Upper lobe of right lung (tissue), 1 donor: ENCODE measurements at regions not wholly inside any gene's neighbourhood (a gene's known extent, or its start where the extent isn't known, plus 50 kb on each side); places are given as distances from the start of the nearest gene placed in this dataset.

ENCODE experiments used
- ATAC-seq: fragments of 200-7000 bp; cut with Tn5 transposase; one replicate; pipeline ENCODE4 v1.9.1; 2020; ENCODE audit warnings: mild to moderate bottlenecking, moderate library complexity
- DNase-seq: peaks from one replicate; pipeline ENCODE4 v3.0.0-alpha.2; 2020
- H3K27ac ChIP-seq: fragments of 200-600 bp; one replicate; pipeline ENCODE4 v1.8.0; 2022
- H3K27me3 ChIP-seq: fragments of 200-600 bp; one replicate; pipeline ENCODE4 v1.8.0; 2022; ENCODE audit warnings: mild to moderate bottlenecking
- H3K36me3 ChIP-seq: fragments of 200-600 bp; one replicate; pipeline ENCODE4 v1.8.0; 2022
- H3K4me1 ChIP-seq: fragments of 200-600 bp; one replicate; pipeline ENCODE4 v1.8.0; 2022
- H3K4me3 ChIP-seq: fragments of 200-600 bp; one replicate; pipeline ENCODE4 v1.8.0; 2022; ENCODE audit warnings: mild to moderate bottlenecking
- H3K9me3 ChIP-seq: fragments of 200-600 bp; one replicate; pipeline ENCODE4 v1.8.0; 2022
- intact Hi-C: fragments of 100-400 bp; cut with DNase I; formaldehyde crosslinking; loops from one replicate; pipeline ENCODE4 v1.11.0; 2022
- TF ChIP-seq, protein P1 (sequence below): fragments of 200-600 bp; IDR thresholded peaks from one replicate; pipeline ENCODE4 v1.8.0; 2022; ENCODE audit warnings: antibody characterized with exemption
- donor health status: DM: no; HTN: yes; CAD: no; lungs with severe emphysema.

- peak; percentile 45 for DNase-seq
- H3K36me3 ChIP-seq, result no peaks in the 10 kb centered on the region
- no peaks in the 10 kb centered on the region for H3K9me3 ChIP-seq
- no peak overlapping the region for H3K27ac ChIP-seq
- intact Hi-C loops, result no loop called here
- no peak overlapping the region for H3K4me3 ChIP-seq
- ATAC-seq, result no peak
- TF ChIP-seq, protein P1, sequence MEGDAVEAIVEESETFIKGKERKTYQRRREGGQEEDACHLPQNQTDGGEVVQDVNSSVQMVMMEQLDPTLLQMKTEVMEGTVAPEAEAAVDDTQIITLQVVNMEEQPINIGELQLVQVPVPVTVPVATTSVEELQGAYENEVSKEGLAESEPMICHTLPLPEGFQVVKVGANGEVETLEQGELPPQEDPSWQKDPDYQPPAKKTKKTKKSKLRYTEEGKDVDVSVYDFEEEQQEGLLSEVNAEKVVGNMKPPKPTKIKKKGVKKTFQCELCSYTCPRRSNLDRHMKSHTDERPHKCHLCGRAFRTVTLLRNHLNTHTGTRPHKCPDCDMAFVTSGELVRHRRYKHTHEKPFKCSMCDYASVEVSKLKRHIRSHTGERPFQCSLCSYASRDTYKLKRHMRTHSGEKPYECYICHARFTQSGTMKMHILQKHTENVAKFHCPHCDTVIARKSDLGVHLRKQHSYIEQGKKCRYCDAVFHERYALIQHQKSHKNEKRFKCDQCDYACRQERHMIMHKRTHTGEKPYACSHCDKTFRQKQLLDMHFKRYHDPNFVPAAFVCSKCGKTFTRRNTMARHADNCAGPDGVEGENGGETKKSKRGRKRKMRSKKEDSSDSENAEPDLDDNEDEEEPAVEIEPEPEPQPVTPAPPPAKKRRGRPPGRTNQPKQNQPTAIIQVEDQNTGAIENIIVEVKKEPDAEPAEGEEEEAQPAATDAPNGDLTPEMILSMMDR, result no peak
- H3K4me1 ChIP-seq, result no peaks in the 10 kb centered on the region
- no peaks in the 10 kb centered on the region for H3K27me3 ChIP-seq
Observed at GRCh38 chr2:120499784-120500495, 154.0 kb downstream of the INHBB start.

DNA sequence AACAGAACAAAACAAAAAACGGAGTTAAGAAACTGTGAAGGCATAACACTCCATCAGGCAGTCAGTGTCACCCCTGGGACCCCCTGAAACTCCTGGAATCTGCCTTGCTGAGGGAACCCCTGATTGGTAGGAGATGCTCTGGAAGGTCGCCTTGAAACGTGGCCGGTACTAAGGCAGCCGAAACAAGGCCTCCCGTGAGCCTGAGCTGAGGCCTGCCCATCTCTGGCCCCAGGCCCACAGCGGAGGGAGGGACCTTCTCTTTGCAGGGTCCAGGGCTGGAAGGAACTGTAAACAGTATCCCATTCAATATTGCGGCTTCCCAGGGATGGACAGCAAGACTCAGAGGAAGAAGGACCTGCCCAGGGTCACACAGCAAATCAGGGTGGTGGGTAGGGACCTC, 155.7 kb downstream of the INHBB start:
- Histone ChIP-seq H3K36me3 (no peaks in the 10 kb centered on the region), H3K27ac (no peak overlapping the region), H3K27me3 (no peaks in the 10 kb centered on the region), H3K9me3 (no peaks in the 10 kb centered on the region), H3K4me1 (no peaks in the 10 kb centered on the region), H3K4me3 (no peak overlapping the region)
- DNase-seq, result no peak
- ATAC-seq, result no peak
- TF ChIP-seq, protein P1, result no peak
- intact Hi-C loops, result no loop called here

GRCh38 chr2:120502357-120502756, 156.4 kb downstream of the INHBB start:
- H3K36me3 ChIP-seq, result no peaks in the 10 kb centered on the region
- DNase-seq (no peak), ATAC-seq (no peak)
- no peak overlapping the region for H3K4me3 ChIP-seq
- intact Hi-C loops, result no loop called here
- no peaks in the 10 kb centered on the region for H3K4me1 ChIP-seq
- no peaks in the 10 kb centered on the region for H3K9me3 ChIP-seq
- H3K27me3 ChIP-seq, result no peaks in the 10 kb centered on the region
- H3K27ac ChIP-seq, result no peak overlapping the region
- TF ChIP-seq, protein P1, result no peak

GRCh38 chr2:120502761-120503160, 156.8 kb downstream of the INHBB start:
- DNase-seq (no peak), ATAC-seq (no peak)
- Histone ChIP-seq H3K9me3 (no peaks in the 10 kb centered on the region), H3K4me3 (no peak overlapping the region), H3K4me1 (no peaks in the 10 kb centered on the region), H3K27me3 (no peaks in the 10 kb centered on the region), H3K36me3 (no peaks in the 10 kb centered on the region), H3K27ac (no peak overlapping the region)
- intact Hi-C loops, result no loop called here
- TF ChIP-seq, protein P1, result no peak

DNA sequence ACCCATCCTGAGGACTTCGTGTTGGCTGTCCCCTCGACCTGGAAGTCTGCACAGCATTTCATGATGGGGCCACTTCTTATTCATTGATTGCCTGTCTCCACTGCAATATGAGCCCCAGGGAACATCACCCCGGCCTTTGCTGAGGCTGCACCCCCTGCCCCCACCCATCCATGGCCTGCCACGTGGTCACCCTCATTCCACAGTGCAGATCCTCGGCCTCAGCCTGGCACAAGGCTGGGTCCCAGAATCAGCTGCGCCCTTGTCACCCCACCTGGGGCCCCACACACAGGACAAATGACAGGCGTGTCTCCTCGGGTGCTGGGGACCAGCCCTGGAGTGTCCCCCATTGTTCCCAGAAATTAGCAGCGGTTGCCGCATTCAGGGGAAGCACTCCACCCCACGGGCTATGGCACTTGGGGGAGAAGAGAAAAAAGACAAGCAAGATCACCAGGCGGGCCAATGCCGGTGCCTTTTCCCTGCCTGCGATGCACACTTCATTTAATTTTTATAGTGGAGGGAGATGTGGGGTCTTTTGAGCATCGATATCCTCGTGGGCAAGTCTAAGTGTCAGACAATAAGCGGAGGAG, 157.4 kb downstream of the INHBB start:
- Histone ChIP-seq H3K9me3 (no peaks in the 10 kb centered on the region), H3K4me3 (no peak overlapping the region), H3K27me3 (no peaks in the 10 kb centered on the region), H3K36me3 (no peaks in the 10 kb centered on the region), H3K27ac (no peak overlapping the region), H3K4me1 (no peaks in the 10 kb centered on the region)
- no peak for DNase-seq
- intact Hi-C loops, result no loop called here
- TF ChIP-seq, protein P1, result no peak
- ATAC-seq, result no peak
